T-helper 1 cell (primary cell): ENCODE measurements at regions not wholly inside any gene's neighbourhood (a gene's known extent, or its start where the extent isn't known, plus 50 kb on each side); places are given as distances from the start of the nearest gene placed in this dataset.
"Not testable (repeated sequence)": the region's sequence is repeated elsewhere in the genome, so short reads cannot be mapped to it uniquely, and the experiment has no call there.

Source experiments
- DNase-seq, 5 donors: peaks; one replicate each; pipeline ENCODE4 v3.0.0-alpha.2; 2012 to 2020

GRCh38 chr6:21334651-21335050 is 258.9 kb upstream of the SOX4 start:
- no peak for DNase-seq

GRCh38 chr6:21335591-21335990 is 258.0 kb upstream of the SOX4 start:
- DNase-seq: no peak

- DNase-seq: no peak
Observed at GRCh38 chr6:21337263-21337662, 256.3 kb upstream of the SOX4 start.

- no peak for DNase-seq
Observed at GRCh38 chr6:21340573-21340972, 253.0 kb upstream of the SOX4 start.

GRCh38 chr6:21341910-21342309 is 251.6 kb upstream of the SOX4 start:
- DNase-seq: no peak

GRCh38 chr6:21342501-21342900 is 251.1 kb upstream of the SOX4 start:
- DNase-seq: no peak

GRCh38 chr6:21345704-21346103 is 247.8 kb upstream of the SOX4 start:
- DNase-seq: not testable (repeated sequence)

- no peak for DNase-seq
Observed at GRCh38 chr6:21348146-21348503, 245.4 kb upstream of the SOX4 start.

GRCh38 chr6:21348504-21349195 is 244.9 kb upstream of the SOX4 start:
- DNase-seq: no peak

GRCh38 chr6:21349834-21350233 is 243.7 kb upstream of the SOX4 start:
- no peak for DNase-seq

- no peak for DNase-seq
Observed at GRCh38 chr6:21350926-21351325, 242.6 kb upstream of the SOX4 start.

- no peak for DNase-seq
Observed at GRCh38 chr6:21352131-21352530, 241.4 kb upstream of the SOX4 start.

- DNase-seq: no peak
Observed at GRCh38 chr6:21354805-21355238, 238.7 kb upstream of the SOX4 start.

GRCh38 chr6:21355638-21356037 is 237.9 kb upstream of the SOX4 start:
- no peak for DNase-seq

GRCh38 chr6:21357262-21357661 is 236.3 kb upstream of the SOX4 start:
- no peak for DNase-seq

- no peak for DNase-seq
Observed at GRCh38 chr6:21359926-21360325, 233.6 kb upstream of the SOX4 start.

- no peak for DNase-seq
Observed at GRCh38 chr6:21360336-21360735, 233.2 kb upstream of the SOX4 start.

- DNase-seq: no peak
Observed at GRCh38 chr6:21367148-21367547, 226.4 kb upstream of the SOX4 start.

- no peak for DNase-seq
Observed at GRCh38 chr6:21367649-21368154, 225.8 kb upstream of the SOX4 start.

- no peak for DNase-seq
Observed at GRCh38 chr6:21371061-21371460, 222.5 kb upstream of the SOX4 start.

- DNase-seq: no peak
Observed at GRCh38 chr6:21371676-21372171, 221.8 kb upstream of the SOX4 start.

- DNase-seq: no peak
Observed at GRCh38 chr6:21375151-21376116, 218.1 kb upstream of the SOX4 start.

GRCh38 chr6:21377356-21377755 is 216.2 kb upstream of the SOX4 start:
- no peak for DNase-seq
